Retinal pigment epithelial cell (primary cell): ENCODE measurements at regions not wholly inside any gene's neighbourhood (a gene's known extent, or its start where the extent isn't known, plus 50 kb on each side); places are given as distances from the start of the nearest gene placed in this dataset.

Experiments used
- DNase-seq: peaks from one replicate; pipeline ENCODE4 v3.0.0-alpha.2; 2010; ENCODE audit warnings: low read depth
- H3K4me3 ChIP-seq: 2 replicates; pipeline ENCODE4 v1.5.1; 2011; ENCODE audit warnings: mild to moderate bottlenecking, low read length, control low read depth, moderate library complexity
- TF ChIP-seq, protein P1 (sequence below): conservative IDR thresholded peaks from 2 replicates; pipeline ENCODE4 v1.5.1; 2011; ENCODE audit warnings: low read depth, low read length, control low read depth, inconsistent platforms

DNA sequence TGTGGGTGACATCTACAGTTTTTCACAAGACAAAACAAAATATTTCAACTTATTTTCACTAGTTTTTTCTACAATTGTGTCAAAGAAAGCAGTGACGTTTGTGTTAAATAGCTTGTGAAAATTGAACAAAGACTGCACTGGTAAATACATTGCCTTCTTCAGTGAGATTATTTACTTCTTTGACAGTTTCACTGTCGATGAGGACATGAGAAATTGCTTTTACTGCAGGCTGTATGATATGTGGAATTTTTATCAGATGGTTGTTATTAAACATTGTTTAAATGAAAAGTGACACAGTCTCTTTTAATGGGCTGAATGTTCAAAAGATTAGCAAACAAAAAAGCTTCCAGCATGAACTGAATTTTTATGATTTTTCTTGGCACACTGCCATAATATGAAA, 773.9 kb upstream of the CADM2 start:
- peak; percentile 4 for DNase-seq
- H3K4me3 ChIP-seq = no peak overlapping the region

DNA sequence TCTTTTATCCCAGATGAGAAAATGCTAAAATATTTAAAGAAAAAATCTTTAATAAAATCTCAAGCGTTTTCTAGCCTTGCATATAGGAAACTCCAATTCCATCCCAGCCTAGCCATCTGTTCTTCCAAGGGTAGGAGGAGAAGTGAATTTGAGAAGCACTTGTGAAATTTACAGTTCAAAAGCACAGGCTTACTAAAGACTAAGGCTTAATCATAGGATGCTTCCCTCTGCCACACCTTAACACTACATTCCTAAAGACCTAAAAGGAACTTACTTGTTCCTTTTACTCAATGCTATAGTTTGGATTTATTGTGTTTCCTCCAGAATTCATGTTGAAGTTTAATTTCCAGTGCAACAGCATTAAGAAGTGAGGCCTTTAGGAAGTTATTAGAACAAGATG, 764.8 kb upstream of the CADM2 start:
- H3K4me3 ChIP-seq = no peak overlapping the region
- no peak for DNase-seq
- TF ChIP-seq, protein P1, sequence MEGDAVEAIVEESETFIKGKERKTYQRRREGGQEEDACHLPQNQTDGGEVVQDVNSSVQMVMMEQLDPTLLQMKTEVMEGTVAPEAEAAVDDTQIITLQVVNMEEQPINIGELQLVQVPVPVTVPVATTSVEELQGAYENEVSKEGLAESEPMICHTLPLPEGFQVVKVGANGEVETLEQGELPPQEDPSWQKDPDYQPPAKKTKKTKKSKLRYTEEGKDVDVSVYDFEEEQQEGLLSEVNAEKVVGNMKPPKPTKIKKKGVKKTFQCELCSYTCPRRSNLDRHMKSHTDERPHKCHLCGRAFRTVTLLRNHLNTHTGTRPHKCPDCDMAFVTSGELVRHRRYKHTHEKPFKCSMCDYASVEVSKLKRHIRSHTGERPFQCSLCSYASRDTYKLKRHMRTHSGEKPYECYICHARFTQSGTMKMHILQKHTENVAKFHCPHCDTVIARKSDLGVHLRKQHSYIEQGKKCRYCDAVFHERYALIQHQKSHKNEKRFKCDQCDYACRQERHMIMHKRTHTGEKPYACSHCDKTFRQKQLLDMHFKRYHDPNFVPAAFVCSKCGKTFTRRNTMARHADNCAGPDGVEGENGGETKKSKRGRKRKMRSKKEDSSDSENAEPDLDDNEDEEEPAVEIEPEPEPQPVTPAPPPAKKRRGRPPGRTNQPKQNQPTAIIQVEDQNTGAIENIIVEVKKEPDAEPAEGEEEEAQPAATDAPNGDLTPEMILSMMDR = no peak

More for the DNA sequence above, 773.9 kb upstream of the CADM2 start:
- TF ChIP-seq, protein P1 = no peak

DNA sequence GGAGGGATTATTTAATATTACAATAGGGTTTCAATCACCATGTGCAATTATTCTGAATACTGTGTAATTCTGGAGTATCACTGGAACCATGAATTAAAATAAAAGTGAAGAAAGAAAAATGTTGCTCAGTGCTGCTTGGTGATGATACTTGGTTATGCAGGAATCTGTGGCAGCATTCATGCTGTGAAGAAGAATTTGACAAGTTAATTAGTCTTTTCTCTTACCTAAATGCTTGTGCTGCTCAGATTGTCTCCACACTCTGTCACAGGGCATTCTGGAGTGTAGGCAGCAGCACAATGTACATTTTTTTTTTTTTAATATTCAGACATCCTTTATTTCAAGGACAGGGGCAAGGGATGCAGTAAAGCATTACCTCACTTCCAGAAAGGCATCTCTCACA, 749.3 kb upstream of the CADM2 start:
- TF ChIP-seq, protein P1 = no peak

DNA sequence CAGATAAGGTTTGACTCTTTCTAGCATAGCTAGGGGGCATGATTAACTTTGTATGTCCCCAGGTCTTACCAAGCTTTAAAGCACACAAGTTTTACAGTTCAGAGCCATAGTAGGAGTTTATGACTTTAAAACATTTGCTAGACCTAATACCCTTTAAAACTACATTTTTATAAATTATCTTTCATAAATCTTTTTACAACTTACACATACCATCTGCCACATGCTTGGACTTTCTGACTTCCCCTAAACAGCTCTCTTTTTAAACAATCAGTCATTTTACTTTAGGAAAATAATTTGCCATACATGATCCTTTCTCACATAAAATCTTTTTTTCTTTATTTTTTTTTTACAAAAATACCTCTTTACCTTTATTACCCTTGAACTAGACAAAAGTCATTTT, 735.3 kb upstream of the CADM2 start:
- H3K4me3 ChIP-seq = no peak overlapping the region
- TF ChIP-seq, protein P1 = no peak
- DNase-seq = no peak

More for the DNA sequence above, 749.3 kb upstream of the CADM2 start:
- DNase-seq = no peak
- no peak overlapping the region for H3K4me3 ChIP-seq

DNA sequence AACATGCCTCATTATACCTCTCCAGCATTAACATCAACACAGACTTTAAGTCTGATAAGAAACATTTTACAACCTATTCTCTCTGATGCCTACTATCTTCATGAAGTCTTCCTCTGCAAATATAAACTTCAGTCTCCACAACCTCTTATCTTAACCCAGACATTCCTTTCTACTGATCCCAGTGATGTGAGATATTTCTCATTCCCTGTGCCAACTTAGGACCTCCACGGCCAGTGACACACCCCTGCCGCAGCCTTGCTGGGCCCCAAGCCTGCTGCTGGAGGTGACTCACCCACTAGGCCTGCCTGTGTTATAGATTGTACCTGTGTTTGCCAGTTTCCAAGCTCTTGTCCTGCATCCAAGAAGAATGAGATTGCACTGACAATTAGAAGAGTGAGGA, 734.5 kb upstream of the CADM2 start:
- TF ChIP-seq, protein P1 = no peak
- H3K4me3 ChIP-seq = no peak overlapping the region
- no peak for DNase-seq

DNA sequence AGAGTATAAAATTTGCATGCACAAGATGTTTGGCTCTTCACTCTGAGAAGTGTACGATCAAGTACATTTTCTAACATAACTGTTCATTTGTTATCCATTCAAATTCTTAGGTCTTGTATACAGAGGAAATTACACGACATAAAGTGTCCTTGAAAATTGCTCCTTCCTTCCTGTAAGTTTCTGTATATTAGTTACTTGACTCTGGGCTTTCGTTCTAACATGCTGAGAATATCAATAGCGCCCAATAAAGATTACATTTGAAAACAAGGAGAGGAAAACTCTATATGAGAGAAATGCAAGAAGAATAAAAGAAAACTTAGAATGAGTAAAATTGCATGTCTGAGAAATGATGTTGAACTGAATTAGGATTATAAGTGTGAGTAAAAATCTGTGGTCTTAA, 722.5 kb upstream of the CADM2 start:
- TF ChIP-seq, protein P1 = no peak
- no peak for DNase-seq
- H3K4me3 ChIP-seq = no peak overlapping the region

DNA sequence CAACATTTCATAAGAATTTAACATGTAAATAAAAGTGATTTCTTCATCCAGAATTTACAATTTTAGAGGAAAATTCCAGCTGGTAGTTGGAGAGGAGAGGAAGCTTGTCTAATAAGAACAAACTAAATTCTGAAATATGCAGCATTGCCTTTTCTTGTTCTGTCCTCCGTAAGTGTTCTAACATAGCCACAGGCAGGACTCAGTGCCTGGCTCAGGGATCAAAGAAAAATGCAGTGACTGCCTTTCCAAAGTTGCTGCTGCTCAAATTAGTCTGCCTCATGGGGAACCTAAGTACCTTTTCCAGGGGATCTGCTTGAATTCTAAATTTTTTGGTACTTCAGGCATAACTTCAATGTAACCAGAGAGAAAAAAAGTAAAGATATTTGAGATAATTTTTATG, 713.0 kb upstream of the CADM2 start:
- H3K4me3 ChIP-seq = no peak overlapping the region
- TF ChIP-seq, protein P1 = no peak
- DNase-seq = no peak
